Ramos (cell line): ENCODE measurements at regions not wholly inside any gene's neighbourhood (a gene's known extent, or its start where the extent isn't known, plus 50 kb on each side); places are given as distances from the start of the nearest gene placed in this dataset.
"Not testable (repeated sequence)": the region's sequence is repeated elsewhere in the genome, so short reads cannot be mapped to it uniquely, and the experiment has no call there.

ENCODE experiments used
- in situ Hi-C: fragments of 300-500 bp; cut with MboI; formaldehyde crosslinking; loops from one replicate; pipeline ENCODE4 v1.14.3; 2022; ENCODE audit warnings: low sequenced_read_pairs; ENCODE audit not compliant: unreplicated experiment

DNA sequence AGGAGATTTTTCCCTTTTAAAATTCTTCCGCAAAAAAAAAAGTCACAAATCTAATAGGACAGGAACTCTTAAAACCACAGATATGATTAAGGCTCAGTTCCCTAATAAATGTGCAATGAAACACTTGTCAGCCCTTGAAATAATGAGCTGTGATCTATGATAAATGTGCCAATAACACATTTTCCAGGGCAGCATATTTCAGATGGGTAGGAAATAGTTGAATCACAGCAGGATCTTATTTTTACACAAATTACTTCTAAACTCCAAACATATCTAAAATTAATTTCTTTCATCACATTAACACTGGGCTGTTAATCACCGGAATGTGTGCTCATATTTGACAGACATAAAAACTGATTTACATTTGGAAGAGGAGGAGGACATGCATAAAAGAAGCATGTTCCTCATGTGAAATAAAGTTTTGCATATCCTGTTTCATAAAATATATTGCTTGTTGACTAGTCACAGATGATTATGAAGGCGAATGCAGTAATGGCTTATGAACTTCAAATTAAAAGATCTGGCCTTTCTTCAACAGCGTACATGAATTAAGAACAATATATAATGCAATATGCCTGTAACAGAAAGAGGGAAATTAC lies 281.4 kb downstream of the PAX3 start:
- in situ Hi-C loops = no loop called here

GRCh38 chr2:222013889-222014288 lies 284.9 kb downstream of the PAX3 start:
- in situ Hi-C loops = no loop called here

- in situ Hi-C loops = no loop called here
These were observed 298.5 kb downstream of the PAX3 start for GRCh38 chr2:222000326-222000725.

DNA sequence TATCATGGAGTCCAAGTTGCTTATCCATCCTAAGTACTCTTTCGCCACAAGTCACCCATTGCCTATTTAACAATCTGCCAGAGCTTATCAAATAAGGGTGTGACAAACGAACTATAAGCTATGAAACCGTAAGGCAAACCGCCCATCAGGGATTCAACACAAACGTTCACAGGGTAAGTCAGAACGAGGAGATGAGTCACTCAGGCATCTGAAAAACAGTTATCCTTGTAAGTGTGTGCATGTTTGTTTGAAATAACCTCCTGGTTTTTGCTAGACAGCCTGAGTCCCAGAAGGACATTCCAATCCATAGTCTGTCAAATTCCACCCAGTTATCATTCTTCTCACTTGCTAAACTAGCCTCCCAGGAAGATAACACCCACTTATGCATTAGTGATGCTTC lies 299.1 kb downstream of the PAX3 start:
- in situ Hi-C loops = no loop called here

- in situ Hi-C loops = no loop called here
These were observed 299.6 kb downstream of the PAX3 start for GRCh38 chr2:221999166-221999565.

DNA sequence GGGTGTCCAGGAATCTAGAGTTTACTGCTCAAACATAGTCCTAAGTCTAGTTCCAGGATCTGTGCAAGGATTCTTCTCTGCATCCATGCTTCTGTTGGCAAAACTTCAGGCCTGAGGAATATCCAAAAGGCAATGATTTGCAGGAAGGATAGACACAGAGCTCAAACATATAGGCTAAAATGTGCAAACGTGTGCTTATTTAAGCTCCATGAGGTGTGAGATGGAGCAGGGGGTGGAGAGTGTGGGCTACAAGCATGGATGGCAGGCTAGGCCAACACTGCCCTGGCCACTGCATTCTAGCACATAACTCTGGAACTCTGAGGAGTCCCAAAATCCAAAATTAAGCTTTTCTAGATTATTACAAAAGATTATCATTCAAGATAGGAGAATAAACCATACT lies 301.1 kb downstream of the PAX3 start:
- in situ Hi-C loops = no loop called here

GRCh38 chr2:221997100-221997499 lies 301.7 kb downstream of the PAX3 start:
- in situ Hi-C loops = no loop called here

DNA sequence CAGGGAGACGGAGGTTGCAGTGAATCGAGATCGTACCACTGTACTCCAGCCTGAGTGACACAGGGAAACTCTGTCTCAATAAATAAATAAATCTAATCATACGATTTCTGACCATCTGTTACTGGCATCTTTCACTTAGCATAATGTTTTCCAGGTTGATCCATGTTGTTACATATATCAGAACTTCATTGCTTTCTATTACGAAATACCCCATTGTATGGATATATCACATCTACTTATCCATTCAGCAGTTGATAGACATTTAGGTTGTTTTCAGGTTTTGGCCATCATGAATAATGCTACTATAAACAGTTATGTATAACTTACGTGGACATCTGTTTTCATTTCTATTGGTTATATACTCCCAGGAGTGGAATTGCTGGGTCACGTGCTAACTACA lies 303.9 kb downstream of the PAX3 start:
- in situ Hi-C loops = no loop called here

- in situ Hi-C loops = not testable (repeated sequence)
These were observed 314.4 kb downstream of the PAX3 start for GRCh38 chr2:221984376-221984775.

DNA sequence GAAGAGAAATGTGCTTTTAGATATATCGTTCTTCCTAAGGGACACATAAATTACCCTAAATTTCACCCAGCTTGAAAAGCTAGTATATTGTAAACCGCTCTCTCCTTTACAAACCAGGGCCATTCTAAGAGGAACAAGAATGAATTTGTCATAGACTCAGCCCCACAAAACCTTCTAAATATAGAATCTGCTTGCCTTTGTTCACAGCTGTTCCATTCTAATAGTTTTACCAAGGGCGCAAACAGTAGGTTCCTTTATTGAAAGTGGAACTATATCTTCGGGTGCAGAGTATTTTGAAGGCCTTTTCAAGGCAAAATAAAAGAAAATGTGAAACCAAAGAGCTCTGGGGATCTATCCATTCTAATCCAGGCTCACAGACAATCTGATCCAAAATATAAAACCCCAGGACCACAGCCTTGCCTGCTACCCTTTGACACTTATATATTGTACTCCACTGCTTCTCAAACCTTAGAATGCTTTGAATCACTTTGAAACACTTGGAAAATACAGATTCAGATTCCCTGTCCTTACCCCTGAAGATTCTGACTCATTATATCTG lies 316.8 kb downstream of the PAX3 start:
- in situ Hi-C loops = no loop called here

DNA sequence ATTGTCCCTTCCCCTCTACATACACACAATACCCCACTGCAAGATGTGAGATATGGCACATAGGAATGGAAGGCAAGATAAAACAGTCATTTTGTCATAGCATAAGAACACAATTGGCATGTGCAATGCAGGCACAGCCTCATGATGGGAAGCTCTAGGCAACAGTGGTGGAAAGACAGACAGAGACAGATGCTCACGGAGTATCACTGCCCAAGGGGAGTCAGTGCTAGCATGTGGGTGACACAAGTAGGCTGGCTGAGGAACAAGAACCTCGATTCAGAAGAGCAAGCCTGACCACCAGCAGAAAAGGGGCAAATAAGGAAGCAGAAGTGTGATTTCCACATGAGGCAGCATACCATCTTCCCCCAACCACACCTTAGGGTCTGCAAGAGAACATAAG lies 323.6 kb downstream of the PAX3 start:
- in situ Hi-C loops = no loop called here

GRCh38 chr2:221973902-221974301 lies 324.9 kb downstream of the PAX3 start:
- in situ Hi-C loops = no loop called here

DNA sequence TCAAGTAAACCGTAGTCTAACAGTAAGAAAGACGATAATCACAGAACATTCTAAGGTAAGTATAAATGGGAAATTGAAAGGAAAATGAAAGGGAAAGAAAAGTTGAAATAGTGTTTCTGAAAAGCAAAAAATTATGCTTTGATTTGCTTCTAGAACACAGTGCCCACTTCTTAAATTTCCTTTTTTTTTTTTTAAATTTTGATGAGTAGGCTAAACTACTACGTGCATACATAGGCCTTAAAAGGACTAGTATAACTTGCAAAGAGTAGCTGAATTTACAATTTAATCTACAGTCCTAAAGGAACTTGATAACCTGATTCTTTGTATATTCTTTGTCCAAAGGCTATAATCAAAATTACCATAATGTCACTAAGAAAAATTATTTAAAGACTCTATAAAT lies 325.3 kb downstream of the PAX3 start:
- in situ Hi-C loops = no loop called here

DNA sequence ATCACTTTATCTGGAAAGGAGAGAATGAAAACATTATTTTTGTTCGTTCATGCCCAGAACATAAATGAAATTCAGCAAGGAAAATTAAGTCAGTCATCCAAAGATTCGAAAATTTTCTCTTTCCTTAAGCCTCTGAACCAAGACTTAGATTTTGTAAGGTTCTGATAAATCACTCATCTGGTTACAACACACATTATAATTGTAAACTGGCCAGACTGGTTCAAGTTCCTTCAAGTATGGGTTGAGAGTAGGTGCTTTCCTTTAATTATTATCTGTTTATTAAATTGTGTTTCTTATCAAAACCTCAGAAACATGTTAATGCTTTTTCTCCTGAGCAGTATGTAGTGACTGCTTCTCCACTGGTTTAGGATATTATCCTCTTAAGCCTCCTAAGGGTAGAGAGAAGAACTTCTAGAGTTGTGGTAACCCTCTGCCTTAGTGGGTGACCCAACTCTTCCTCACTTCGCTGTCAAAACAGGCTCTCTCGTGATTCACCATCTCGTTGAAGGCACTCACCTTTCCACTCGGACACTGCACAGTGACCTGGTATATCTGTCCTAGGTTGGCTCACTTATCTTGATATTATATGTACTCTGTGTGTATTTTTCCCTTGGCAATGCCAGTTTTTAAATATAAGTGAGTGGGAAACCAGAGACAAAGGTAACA lies 325.9 kb downstream of the PAX3 start:
- in situ Hi-C loops = no loop called here

GRCh38 chr2:221970389-221970788 lies 328.4 kb downstream of the PAX3 start:
- in situ Hi-C loops = no loop called here

GRCh38 chr2:221969830-221970144 lies 329.0 kb downstream of the PAX3 start:
- in situ Hi-C loops = no loop called here

DNA sequence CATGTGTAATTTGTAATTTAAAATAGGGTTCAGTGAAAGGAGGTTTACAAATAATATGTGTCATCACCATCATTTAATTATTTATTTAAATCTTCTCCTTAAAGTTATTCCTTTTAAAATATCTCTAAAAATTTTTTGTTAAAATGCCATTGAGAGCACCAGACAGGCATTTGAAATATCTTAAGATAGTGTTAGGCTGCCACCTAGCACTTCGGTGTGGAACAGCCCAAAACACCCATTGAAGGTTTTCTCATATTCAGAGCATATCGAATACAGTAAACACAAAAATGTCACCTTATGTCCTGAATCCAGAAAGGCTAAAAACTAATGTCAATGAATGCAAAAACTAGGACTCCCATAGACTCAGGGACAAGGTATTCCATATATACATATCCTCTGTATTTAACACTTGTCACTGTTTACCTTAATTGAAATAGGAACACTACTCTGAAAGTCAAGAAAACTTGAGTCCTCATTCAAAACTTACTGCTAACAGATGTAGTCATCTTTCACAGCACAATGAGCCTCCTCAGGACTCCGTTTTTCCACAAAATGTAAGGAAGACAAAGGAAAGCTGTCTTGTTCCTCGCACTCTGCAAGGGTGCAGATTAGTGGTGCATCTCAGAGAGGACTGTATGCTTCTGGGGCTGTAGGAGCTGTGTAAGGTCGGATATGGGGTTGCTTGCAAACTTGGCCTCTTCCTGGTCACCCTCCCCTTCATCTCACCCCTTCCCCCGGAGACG lies 329.5 kb downstream of the PAX3 start:
- in situ Hi-C loops = no loop called here

DNA sequence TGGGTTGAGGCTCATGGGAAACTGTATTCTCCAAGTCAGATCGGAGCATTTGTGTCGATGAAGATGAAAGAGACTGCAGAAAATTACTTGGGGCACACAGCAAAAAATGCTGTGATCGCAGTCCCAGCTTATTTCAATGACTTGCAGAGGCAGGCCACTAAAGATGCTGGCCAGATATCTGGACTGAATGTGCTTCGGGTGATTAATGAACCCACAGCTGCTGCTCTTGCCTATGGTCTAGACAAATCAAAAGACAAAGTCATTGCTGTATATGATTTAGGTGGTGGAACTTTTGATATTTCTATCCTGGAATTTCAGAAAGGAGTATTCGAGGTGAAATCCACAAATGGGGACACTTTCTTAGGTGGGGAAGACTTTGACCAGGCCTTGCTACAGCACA lies 336.6 kb downstream of the PAX3 start:
- in situ Hi-C loops = no loop called here

DNA sequence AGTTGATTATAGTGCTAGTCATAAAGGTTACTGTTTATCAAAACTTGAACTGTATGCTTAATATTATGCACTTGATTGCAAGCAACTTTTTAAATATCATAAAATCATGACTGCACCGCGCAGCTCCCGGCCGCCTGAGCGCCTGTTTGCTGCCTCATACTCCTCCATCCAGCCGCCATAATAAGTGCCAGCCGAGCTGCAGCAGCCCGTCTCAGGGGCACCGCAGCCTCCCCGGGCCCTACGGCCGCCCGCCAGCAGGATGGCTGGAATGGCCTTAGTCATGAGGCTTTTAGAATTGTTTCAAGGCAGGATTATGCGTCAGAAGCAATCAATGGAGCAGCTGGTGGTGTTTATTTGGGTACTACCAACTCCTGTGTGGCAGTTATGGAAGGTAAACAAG lies 337.2 kb downstream of the PAX3 start:
- in situ Hi-C loops = no loop called here

GRCh38 chr2:221958224-221958623 lies 340.6 kb downstream of the PAX3 start:
- in situ Hi-C loops = no loop called here

DNA sequence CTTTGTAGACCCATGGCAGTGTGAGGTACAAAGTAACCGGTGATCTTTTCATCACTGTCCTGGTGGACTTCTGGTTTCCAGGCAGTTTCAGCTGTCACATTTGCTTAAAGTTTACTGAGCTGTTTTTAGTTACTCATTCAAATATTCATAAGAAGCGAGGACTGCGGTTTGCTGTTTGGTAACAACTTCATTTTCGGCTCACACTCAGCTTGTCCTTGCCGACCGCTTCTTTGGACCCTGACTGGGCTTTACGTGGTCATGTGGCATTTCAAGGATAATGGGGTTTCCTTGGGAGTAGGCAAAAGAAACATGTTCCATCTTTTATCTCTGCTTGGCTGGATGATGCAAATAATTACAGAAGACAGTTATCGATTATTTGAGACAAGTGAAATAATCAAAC lies 350.7 kb downstream of the PAX3 start:
- in situ Hi-C loops = no loop called here

DNA sequence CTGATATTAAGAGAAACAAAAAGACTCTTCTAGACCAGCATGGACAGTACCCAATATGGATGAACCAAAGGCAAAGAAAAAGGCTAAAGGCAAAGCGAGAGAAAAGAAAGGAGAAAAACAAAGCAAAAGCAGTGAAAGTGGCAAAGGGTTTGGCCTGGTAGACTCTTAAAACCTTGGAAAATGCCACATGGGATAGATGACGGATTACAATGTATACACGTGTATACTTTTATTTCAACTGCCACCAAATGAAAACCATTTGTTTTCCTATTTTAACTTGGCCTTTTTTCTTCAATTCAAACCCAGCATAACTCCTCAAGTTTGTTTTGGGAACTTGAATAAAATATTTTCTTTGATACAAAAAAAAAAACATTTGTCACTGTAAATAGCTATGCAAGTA lies 354.3 kb downstream of the PAX3 start:
- in situ Hi-C loops = not testable (repeated sequence)
